ENCODE measurements at regions not wholly inside any gene's neighbourhood (a gene's known extent, or its start where the extent isn't known, plus 50 kb on each side); places are given as distances from the start of the nearest gene placed in this dataset.
A peak's percentile ranks its signal among the peaks of the same experiment; 100 is the strongest.

- no peak for TF ChIP-seq NFIC (IDR thresholded peaks at IDR 0.05)
- TF ChIP-seq CREB1 (IDR thresholded peaks at IDR 0.05; ENCODE audit: low read depth): no peak
Observed at GRCh38 chr6:103819509-103819908, 1040.2 kb downstream of the HACE1 start.

- no peak for TF ChIP-seq USF1 (IDR thresholded peaks at IDR 0.05)
- no peak for TF ChIP-seq MAX (IDR thresholded peaks at IDR 0.05)
- no peak for TF ChIP-seq CEBPB (IDR thresholded peaks at IDR 0.05)
- no peak for TF ChIP-seq EP300 (IDR thresholded peaks at IDR 0.05; ENCODE audit: borderline replicate concordance)
- TF ChIP-seq CREB1 (IDR thresholded peaks at IDR 0.05; ENCODE audit: low read depth): no peak
- no peak for TF ChIP-seq ZBTB7A (IDR thresholded peaks at IDR 0.05; ENCODE audit: low read depth)
- TF ChIP-seq YY1 (IDR thresholded peaks at IDR 0.05; ENCODE audit: low read depth): no peak
- no peak for TF ChIP-seq TAF1 (IDR thresholded peaks at IDR 0.05; ENCODE audit: low read depth)
- no peak for TF ChIP-seq TEAD4 (IDR thresholded peaks at IDR 0.05)
- no peak for TF ChIP-seq NFIC (IDR thresholded peaks at IDR 0.05)
- no peak for TF ChIP-seq REST (IDR thresholded peaks at IDR 0.05; ENCODE audit: low read depth)
Observed at GRCh38 chr6:103812970-103813369, 1046.7 kb downstream of the HACE1 start.

- TF ChIP-seq TCF12 (IDR thresholded peaks at IDR 0.05; ENCODE audit: low read depth) (no peak), CEBPB (IDR thresholded peaks at IDR 0.05) (no peak), EGR1 (IDR thresholded peaks at IDR 0.05) (no peak), YY1 (IDR thresholded peaks at IDR 0.05; ENCODE audit: low read depth) (no peak), MAX (IDR thresholded peaks at IDR 0.05) (no peak), EP300 (IDR thresholded peaks at IDR 0.05; ENCODE audit: borderline replicate concordance) (no peak), CREB1 (IDR thresholded peaks at IDR 0.05; ENCODE audit: low read depth) (no peak), REST (IDR thresholded peaks at IDR 0.05; ENCODE audit: low read depth) (no peak), NFIC (IDR thresholded peaks at IDR 0.05) (no peak), ZBTB7A (IDR thresholded peaks at IDR 0.05; ENCODE audit: low read depth) (no peak), TEAD4 (IDR thresholded peaks at IDR 0.05) (no peak), FOXM1 (IDR thresholded peaks at IDR 0.05; ENCODE audit: borderline replicate concordance, low read depth) (no peak), TAF1 (IDR thresholded peaks at IDR 0.05; ENCODE audit: low read depth) (no peak), USF1 (IDR thresholded peaks at IDR 0.05) (no peak), RAD21 (IDR thresholded peaks at IDR 0.05; ENCODE audit: low read depth) (no peak)
Observed at GRCh38 chr6:103799971-103800670, 1059.6 kb downstream of the HACE1 start.

- TF ChIP-seq CEBPB (IDR thresholded peaks at IDR 0.05): no peak
- no peak for TF ChIP-seq FOXM1 (IDR thresholded peaks at IDR 0.05; ENCODE audit: borderline replicate concordance, low read depth)
- TF ChIP-seq USF1 (IDR thresholded peaks at IDR 0.05): no peak
- TF ChIP-seq NFIC (IDR thresholded peaks at IDR 0.05): no peak
- no peak for TF ChIP-seq EP300 (IDR thresholded peaks at IDR 0.05; ENCODE audit: borderline replicate concordance)
Observed at GRCh38 chr6:103798166-103798565, 1061.6 kb downstream of the HACE1 start.

- TF ChIP-seq TCF12 (IDR thresholded peaks at IDR 0.05; ENCODE audit: low read depth) (no peak), RAD21 (IDR thresholded peaks at IDR 0.05; ENCODE audit: low read depth) (peak; percentile 65)
Observed at GRCh38 chr6:103797738-103798137, 1062.0 kb downstream of the HACE1 start.

GRCh38 chr6:103791458-103791857 lies 1068.3 kb downstream of the HACE1 start:
- TF ChIP-seq TCF12 (IDR thresholded peaks at IDR 0.05; ENCODE audit: low read depth): no peak
- TF ChIP-seq RAD21 (IDR thresholded peaks at IDR 0.05; ENCODE audit: low read depth): no peak
- no peak for TF ChIP-seq NFIC (IDR thresholded peaks at IDR 0.05)
- TF ChIP-seq EP300 (IDR thresholded peaks at IDR 0.05; ENCODE audit: borderline replicate concordance): no peak
- TF ChIP-seq REST (IDR thresholded peaks at IDR 0.05; ENCODE audit: low read depth): no peak
- no peak for TF ChIP-seq TAF1 (IDR thresholded peaks at IDR 0.05; ENCODE audit: low read depth)
- TF ChIP-seq CREB1 (IDR thresholded peaks at IDR 0.05; ENCODE audit: low read depth): no peak
- no peak for TF ChIP-seq ZBTB7A (IDR thresholded peaks at IDR 0.05; ENCODE audit: low read depth)
- TF ChIP-seq MAX (IDR thresholded peaks at IDR 0.05): no peak
- no peak for TF ChIP-seq USF1 (IDR thresholded peaks at IDR 0.05)
- no peak for TF ChIP-seq YY1 (IDR thresholded peaks at IDR 0.05; ENCODE audit: low read depth)
- no peak for TF ChIP-seq FOXM1 (IDR thresholded peaks at IDR 0.05; ENCODE audit: borderline replicate concordance, low read depth)
- TF ChIP-seq TEAD4 (IDR thresholded peaks at IDR 0.05): no peak
- no peak for TF ChIP-seq EGR1 (IDR thresholded peaks at IDR 0.05)
- TF ChIP-seq CEBPB (IDR thresholded peaks at IDR 0.05): no peak

All from Ishikawa (cell line).